ENCODE measurements at regions not wholly inside any gene's neighbourhood (a gene's known extent, or its start where the extent isn't known, plus 50 kb on each side); places are given as distances from the start of the nearest gene placed in this dataset.

GRCh38 chr11:104522650-104523049, 358.7 kb upstream of the PDGFD start:
- Mint-ChIP-seq H3K36me3 (no peaks in the 10 kb centered on the region), H3K27me3 (ENCODE audit: low read depth) (no peaks in the 10 kb centered on the region), H3K4me3 (no peak overlapping the region), H3K27ac (no peak overlapping the region), H3K9me3 (peaks cover 7% of the 10 kb centered on the region), H3K4me1 (0 out of 2 replicates have a peak, but pooled peaks cover 4% of the 10 kb centered on the region)
- CTCF ChIA-PET, result no interaction called here
- no peak for TF ChIP-seq ZNF121 (CRISPR knock-in tag; IDR thresholded peaks at IDR 0.05)
- no peak for TF ChIP-seq SOX15 (CRISPR knock-in tag; IDR thresholded peaks at IDR 0.05)
- TF ChIP-seq SP1 (CRISPR knock-in tag; conservative IDR thresholded peaks at IDR 0.05), result no peak
- TF ChIP-seq ZNF263 (CRISPR knock-in tag; IDR thresholded peaks at IDR 0.05; ENCODE audit: low read depth), result no peak
- no peak for TF ChIP-seq OVOL2 (CRISPR knock-in tag; IDR thresholded peaks at IDR 0.05; ENCODE audit: borderline replicate concordance)
- no peak for TF ChIP-seq ZSCAN18 (CRISPR knock-in tag; IDR thresholded peaks at IDR 0.05)
- TF ChIP-seq KAT7 (CRISPR knock-in tag; IDR thresholded peaks at IDR 0.05; ENCODE audit: borderline replicate concordance), result no peak
- no peak for TF ChIP-seq E2F5 (CRISPR knock-in tag; IDR thresholded peaks at IDR 0.05)
- no peak for TF ChIP-seq GTF2I (CRISPR knock-in tag; conservative IDR thresholded peaks at IDR 0.05)
- TF ChIP-seq HMGXB4 (CRISPR knock-in tag; IDR thresholded peaks at IDR 0.05), result no peak
- no peak for TF ChIP-seq JUN (CRISPR knock-in tag; IDR thresholded peaks at IDR 0.05)
- TF ChIP-seq EMX1 (CRISPR knock-in tag; IDR thresholded peaks at IDR 0.05), result no peak
- no peak for TF ChIP-seq ZNF219 (CRISPR knock-in tag; IDR thresholded peaks at IDR 0.05; ENCODE audit: borderline replicate concordance)
- no peak for TF ChIP-seq ZNF671 (CRISPR knock-in tag; IDR thresholded peaks at IDR 0.05)
- TF ChIP-seq ZMAT4 (CRISPR knock-in tag; IDR thresholded peaks at IDR 0.05), result no peak
- DNase-seq (ENCODE audit: low spot score) (no peak), ATAC-seq (no peak)
- POLR2A ChIA-PET, result no interaction called here

GRCh38 chr11:104522123-104522522, 358.2 kb upstream of the PDGFD start:
- Mint-ChIP-seq H3K27ac (no peak overlapping the region), H3K4me3 (no peak overlapping the region), H3K27me3 (ENCODE audit: low read depth) (no peaks in the 10 kb centered on the region), H3K4me1 (0 out of 2 replicates have a peak, but pooled peaks cover 4% of the 10 kb centered on the region), H3K9me3 (peaks cover 7% of the 10 kb centered on the region), H3K36me3 (no peaks in the 10 kb centered on the region)
- DNase-seq (ENCODE audit: low spot score) (no peak), ATAC-seq (no peak)
- POLR2A ChIA-PET, result no interaction called here
- TF ChIP-seq MXD4 (CRISPR knock-in tag; IDR thresholded peaks at IDR 0.05; ENCODE audit: borderline replicate concordance), result no peak
- no peak for TF ChIP-seq KAT7 (CRISPR knock-in tag; IDR thresholded peaks at IDR 0.05; ENCODE audit: borderline replicate concordance)
- no peak for TF ChIP-seq ZNF671 (CRISPR knock-in tag; IDR thresholded peaks at IDR 0.05)
- no peak for TF ChIP-seq NFE2L1 (CRISPR knock-in tag; IDR thresholded peaks at IDR 0.05)
- no peak for TF ChIP-seq ATF1 (CRISPR knock-in tag; IDR thresholded peaks at IDR 0.05)
- TF ChIP-seq SOX15 (CRISPR knock-in tag; IDR thresholded peaks at IDR 0.05), result no peak
- no peak for TF ChIP-seq E2F4 (CRISPR knock-in tag; IDR thresholded peaks at IDR 0.05; ENCODE audit: borderline replicate concordance, low read depth)
- TF ChIP-seq CTCF (IDR thresholded peaks at IDR 0.05), result no peak
- CTCF ChIA-PET, result interaction anchor here (1.4 kb wide), 1 partner anchor 9 kb away, joined by 3 read pairs; no protein-coding TSS in a partner anchor
